Colonic mucosa (tissue), 4 donors: ENCODE measurements at regions not wholly inside any gene's neighbourhood (a gene's known extent, or its start where the extent isn't known, plus 50 kb on each side); places are given as distances from the start of the nearest gene placed in this dataset.

Experiments
- DNase-seq: peaks from one replicate; pipeline ENCODE4 v3.0.0-alpha.2; 2020
- H3K27ac ChIP-seq: fragments of 200-600 bp; one replicate; pipeline ENCODE4 v1.8.0; 2021
- H3K27me3 ChIP-seq: fragments of 200-600 bp; one replicate; pipeline ENCODE4 v1.8.0; 2021
- H3K36me3 ChIP-seq: fragments of 200-600 bp; one replicate; pipeline ENCODE4 v1.8.0; 2021
- H3K4me1 ChIP-seq: fragments of 200-600 bp; one replicate; pipeline ENCODE4 v1.8.0; 2021; ENCODE audit warnings: mild to moderate bottlenecking
- H3K4me3 ChIP-seq: fragments of 200-600 bp; one replicate; pipeline ENCODE4 v1.8.0; 2021
- H3K9ac ChIP-seq, 2 donors: one replicate each; pipeline ENCODE4 v1.7.0; 2013; ENCODE audit warnings: control low read depth in 2 of 2, low read depth in 2 of 2, low read length in 2 of 2
- H3K9me3 ChIP-seq: fragments of 200-600 bp; one replicate; pipeline ENCODE4 v1.8.0; 2021
- CTCF ChIP-seq: fragments of 200-600 bp; IDR thresholded peaks from one replicate; pipeline ENCODE4 v1.8.0; 2022; ENCODE audit warnings: antibody characterized with exemption, mild to moderate bottlenecking
- intact Hi-C: fragments of 100-400 bp; cut with DNase I; formaldehyde crosslinking; loops from one replicate; pipeline ENCODE4 v1.14.1; 2022
- donor health status: healthy.
- donor health status: DM: no; HTN: no; CAD: no.
- donor health status: DM: no; HTN: no; CAD: no.

GRCh38 chr3:21830541-21830940 is 79.5 kb upstream of the ZNF385D start:
- no peaks in the 10 kb centered on the region for H3K36me3 ChIP-seq
- no peaks in the 10 kb centered on the region for H3K9me3 ChIP-seq
- no peak overlapping the region for H3K27ac ChIP-seq
- H3K9ac ChIP-seq = no peak overlapping the region
- no peaks in the 10 kb centered on the region for H3K27me3 ChIP-seq
- H3K4me1 ChIP-seq = no peaks in the 10 kb centered on the region
- no peak for TF ChIP-seq CTCF
- no peak for DNase-seq
- intact Hi-C loops = no loop called here
- H3K4me3 ChIP-seq = no peak overlapping the region

GRCh38 chr3:21835264-21835663 is 84.3 kb upstream of the ZNF385D start:
- Histone ChIP-seq H3K36me3 (no peaks in the 10 kb centered on the region), H3K27ac (no peak overlapping the region), H3K4me3 (no peak overlapping the region), H3K27me3 (no peaks in the 10 kb centered on the region), H3K9me3 (no peaks in the 10 kb centered on the region), H3K4me1 (no peaks in the 10 kb centered on the region), H3K9ac (no peak overlapping the region)
- no peak for DNase-seq
- intact Hi-C loops = no loop called here
- no peak for TF ChIP-seq CTCF

DNA sequence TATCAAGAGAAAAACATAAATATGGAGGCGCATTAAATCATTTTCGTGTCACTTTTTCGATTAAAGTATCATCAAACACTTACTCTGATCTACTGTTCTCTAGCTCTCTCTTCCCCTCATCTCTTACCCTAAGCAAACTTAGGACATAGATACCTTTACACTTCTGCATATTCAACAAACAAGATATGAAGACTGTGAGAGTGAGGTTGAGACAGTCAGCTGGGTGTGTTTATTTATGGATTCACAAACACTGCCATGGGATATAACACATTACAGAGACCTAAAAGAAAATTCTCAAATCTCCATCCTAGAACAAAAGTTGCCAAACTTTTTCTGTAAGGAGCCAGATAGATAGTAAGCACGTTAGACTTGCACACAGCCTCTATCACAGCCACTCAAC is 85.2 kb upstream of the ZNF385D start:
- H3K27ac ChIP-seq = no peak overlapping the region
- no peak for DNase-seq
- no peaks in the 10 kb centered on the region for H3K4me1 ChIP-seq
- H3K9ac ChIP-seq = no peak overlapping the region
- intact Hi-C loops = no loop called here
- no peaks in the 10 kb centered on the region for H3K36me3 ChIP-seq
- H3K9me3 ChIP-seq = no peaks in the 10 kb centered on the region
- no peak for TF ChIP-seq CTCF
- H3K27me3 ChIP-seq = no peaks in the 10 kb centered on the region
- H3K4me3 ChIP-seq = no peak overlapping the region

- Histone ChIP-seq H3K9me3 (no peaks in the 10 kb centered on the region), H3K9ac (no peak overlapping the region), H3K27ac (no peak overlapping the region), H3K4me1 (no peaks in the 10 kb centered on the region), H3K4me3 (no peak overlapping the region), H3K27me3 (no peaks in the 10 kb centered on the region), H3K36me3 (no peaks in the 10 kb centered on the region)
- TF ChIP-seq CTCF = no peak
- intact Hi-C loops = no loop called here
- DNase-seq = no peak
These were observed 88.2 kb upstream of the ZNF385D start for GRCh38 chr3:21839176-21839575.

DNA sequence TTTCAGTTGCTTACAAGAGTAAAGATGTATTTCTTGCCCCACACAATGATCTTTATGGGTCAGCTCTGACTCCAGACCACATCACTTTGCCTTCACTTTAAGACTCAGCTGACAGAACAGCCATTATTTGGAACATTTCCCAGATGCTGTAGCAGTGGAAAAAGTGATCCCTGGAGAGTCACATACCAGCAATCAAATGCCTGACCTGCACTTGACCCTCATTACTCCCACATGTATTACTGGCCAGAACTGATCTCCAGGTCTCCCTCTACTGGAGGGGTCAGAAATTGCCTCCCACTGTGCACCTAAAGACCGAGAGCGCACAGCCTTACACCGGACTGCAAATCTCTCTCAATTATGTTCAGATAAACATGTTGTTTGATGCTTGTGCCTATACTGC is 88.6 kb upstream of the ZNF385D start:
- no peak for DNase-seq
- Histone ChIP-seq H3K4me1 (no peaks in the 10 kb centered on the region), H3K27me3 (no peaks in the 10 kb centered on the region), H3K4me3 (no peak overlapping the region), H3K27ac (no peak overlapping the region), H3K9ac (no peak overlapping the region), H3K36me3 (no peaks in the 10 kb centered on the region), H3K9me3 (no peaks in the 10 kb centered on the region)
- no peak for TF ChIP-seq CTCF
- intact Hi-C loops = no loop called here

DNA sequence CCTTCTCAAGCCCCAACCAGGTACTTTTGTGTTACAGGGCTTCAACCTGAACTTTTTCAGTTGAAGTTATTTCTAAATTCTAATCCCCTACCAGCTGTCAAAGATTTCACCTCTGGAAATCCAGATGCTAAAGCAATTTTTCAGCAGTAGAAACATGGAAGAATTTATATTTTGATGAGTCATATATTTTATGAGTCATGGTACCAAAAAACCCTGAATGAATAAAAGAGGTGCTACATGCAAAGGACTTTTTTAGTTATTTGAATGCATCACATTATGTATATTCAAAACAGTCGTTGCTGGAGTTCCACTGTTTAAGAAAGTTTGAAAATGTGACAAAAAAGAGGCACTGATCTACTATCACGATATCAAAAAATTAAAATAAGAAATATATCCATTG is 96.0 kb upstream of the ZNF385D start:
- no peaks in the 10 kb centered on the region for H3K4me1 ChIP-seq
- H3K27ac ChIP-seq = no peak overlapping the region
- no peaks in the 10 kb centered on the region for H3K36me3 ChIP-seq
- H3K9me3 ChIP-seq = no peaks in the 10 kb centered on the region
- intact Hi-C loops = no loop called here
- no peaks in the 10 kb centered on the region for H3K27me3 ChIP-seq
- no peak overlapping the region for H3K4me3 ChIP-seq
- no peak overlapping the region for H3K9ac ChIP-seq
- no peak for TF ChIP-seq CTCF
- no peak for DNase-seq
